ENCODE measurements at regions not wholly inside any gene's neighbourhood (a gene's known extent, or its start where the extent isn't known, plus 50 kb on each side); places are given as distances from the start of the nearest gene placed in this dataset.

- no peak for TF ChIP-seq RAD21 (IDR thresholded peaks at IDR 0.05 in 1 of 2, conservative IDR thresholded peaks at IDR 0.05 in 1 of 2; ENCODE audit: low read depth in 2 of 2, low read length in 2 of 2)
- TF ChIP-seq ATF3 (IDR thresholded peaks at IDR 0.05; ENCODE audit: insufficient read depth, low read depth, low read length) = no peak
- TF ChIP-seq TCF12 (IDR thresholded peaks at IDR 0.05; ENCODE audit: low read depth, low read length) = no peak
- no peak for TF ChIP-seq EGR1 (IDR thresholded peaks at IDR 0.05; ENCODE audit: borderline replicate concordance, low read depth, low read length)
- no peak for TF ChIP-seq NRF1 (IDR thresholded peaks at IDR 0.05; ENCODE audit: low read depth, low read length)
- no peak for TF ChIP-seq EZH2 (IDR thresholded peaks at IDR 0.05; ENCODE audit: low read depth, low read length, severe bottlenecking)
These were observed 120.3 kb upstream of the CACUL1 start for GRCh38 chr10:118875087-118875486.

Measured in H1 (cell line).